K562 (cell line): ENCODE measurements at regions not wholly inside any gene's neighbourhood (a gene's known extent, or its start where the extent isn't known, plus 50 kb on each side); places are given as distances from the start of the nearest gene placed in this dataset.

Source experiments
- ATAC-seq: fragments of 200-7000 bp; cut with Tn5 transposase; 3 replicates; pipeline ENCODE4 v1.9.1; 2020; ENCODE audit warnings: moderate library complexity
- BruUV-seq: library from RNA; stranded (reverse); fragments of 400-500 nt; replicated peaks from 2 replicates; lab custom pipeline; 2021; lab: Mats Ljungman, UMichigan
- CTCF ChIA-PET: fragments of 300-600 bp; formaldehyde crosslinking; extraction: SDS; loops from one replicate; lab custom pipeline; 2021; ENCODE audit warnings: low intra/inter-chr PET ratio; lab: Yijun Ruan, JAX
- POLR2A ChIA-PET: fragments of 300-600, 350-650 bp; sonication (Branson Sonifier 250); formaldehyde crosslinking; extraction: SDS; loops from one replicate; lab custom pipeline; 2021; ENCODE audit warnings: antibody characterized with exemption, inconsistent platforms; lab: Yijun Ruan, JAX
- DNase-seq, 4 experiments: peaks; one replicate each; pipeline versions ENCODE4 v3.0.0 to v3.0.0-alpha.2; 2011 to 2018; ENCODE audit warnings: low spot score in 3 of 4, mixed read lengths in 3 of 4; ENCODE audit errors: extremely low read depth in 1 of 4
- FAIRE-seq: peaks from 2 replicates; lab custom pipeline; 2011; peaks lifted over from hg19 to GRCh38; lab: Jason Lieb, UNC
- H2AFZ ChIP-seq: 2 replicates; pipeline ENCODE4 v1.6.0; 2011; ENCODE audit warnings: low read depth, low read length, control low read depth, inconsistent platforms
- H3K27ac ChIP-seq: fragments of 200-600 bp; 3 replicates; pipeline ENCODE4 v1.8.0; 2011; ENCODE audit warnings: low read depth, mild to moderate bottlenecking, control low read depth, inconsistent platforms, low read length, moderate library complexity, mixed read lengths; ENCODE audit errors: extremely low read depth
- H3K27me3 ChIP-seq, 2 experiments: fragments of 300-600 bp in 1 of 2; 2 replicates in 1 of 2; 3 replicates in 1 of 2; pipeline versions ENCODE4 v1.6.0 to v1.8.0; 2011; ENCODE audit warnings: inconsistent platforms in 2 of 2, low read length in 2 of 2, mild to moderate bottlenecking in 1 of 2, mixed read lengths in 1 of 2, moderate library complexity in 1 of 2; ENCODE audit not compliant: control insufficient read depth in 2 of 2, insufficient read depth in 2 of 2
- H3K36me3 ChIP-seq: fragments of 300-600 bp; 3 replicates; pipeline ENCODE4 v1.8.0; 2011; ENCODE audit warnings: mild to moderate bottlenecking, low read length, inconsistent platforms; ENCODE audit not compliant: control insufficient read depth, insufficient read depth
- H3K4me1 ChIP-seq, 2 experiments: fragments of 200-600 bp in 1 of 2; replicated peaks in 1 of 2; 2 replicates in 1 of 2; 3 replicates in 1 of 2; pipeline versions ENCODE4 v1.5.1 to v1.8.0; 2011; ENCODE audit warnings: inconsistent platforms in 2 of 2, low read length in 2 of 2, mild to moderate bottlenecking in 1 of 2, mixed read lengths in 1 of 2, moderate library complexity in 1 of 2; ENCODE audit not compliant: control insufficient read depth in 2 of 2, insufficient read depth in 2 of 2
- H3K4me2 ChIP-seq: 2 replicates; pipeline ENCODE4 v1.6.1; 2011; ENCODE audit warnings: low read length, control low read depth, inconsistent platforms, mixed read lengths; ENCODE audit not compliant: insufficient read depth
- H3K4me3 ChIP-seq: fragments of 200-600 bp; sonication (generic), shearing (Covaris generic); 2 replicates; pipeline ENCODE4 v1.5.1; 2016; ENCODE audit warnings: control low read depth, inconsistent platforms
- H3K79me2 ChIP-seq: fragments of 200-600 bp; 3 replicates; pipeline ENCODE4 v1.8.0; 2011; ENCODE audit warnings: low read length, inconsistent platforms; ENCODE audit not compliant: control insufficient read depth, insufficient read depth
- H3K9ac ChIP-seq, 2 experiments: 2 replicates each; pipeline versions ENCODE4 v1.6.0 to v1.6.1; 2011; ENCODE audit warnings: low read depth in 2 of 2, low read length in 2 of 2, control low read depth in 1 of 2, inconsistent platforms in 1 of 2, mild to moderate bottlenecking in 1 of 2, mixed read lengths in 1 of 2; ENCODE audit not compliant: insufficient read depth in 1 of 2
- H3K9me1 ChIP-seq: one replicate; pipeline ENCODE4 v1.6.0; 2011; ENCODE audit warnings: inconsistent platforms, mild to moderate bottlenecking, low read length, moderate library complexity; ENCODE audit not compliant: control insufficient read depth, insufficient read depth
- H3K9me3 ChIP-seq: replicated peaks from 2 replicates; pipeline ENCODE4 v1.5.1; 2011; ENCODE audit warnings: low read depth, low read length, inconsistent platforms; ENCODE audit not compliant: control insufficient read depth, insufficient read depth
- H4K20me1 ChIP-seq: replicated peaks from 2 replicates; pipeline ENCODE4 v1.6.1; 2011; ENCODE audit warnings: low read length, inconsistent platforms, mixed read lengths; ENCODE audit not compliant: control insufficient read depth, insufficient read depth
- MEIS2 ChIP-seq: fragments of 450-650 bp; IDR thresholded peaks from 2 replicates; pipeline ENCODE4 v1.6.1; 2014; ENCODE audit warnings: mild to moderate bottlenecking; ENCODE audit not compliant: partially characterized antibody
- PATZ1 ChIP-seq: fragments of 250-450 bp; sonication (Bioruptor Pico); IDR thresholded peaks from 2 replicates; pipeline ENCODE4 v1.5.0; 2020; ENCODE audit warnings: mild to moderate bottlenecking, borderline replicate concordance
- RHOXF2B ChIP-seq: fragments of 250-450 bp; sonication (Bioruptor Pico); conservative IDR thresholded peaks from 2 replicates; pipeline ENCODE4 v1.5.1; 2021
- ZNF143 ChIP-seq: sonication (generic); formaldehyde crosslinking; IDR thresholded peaks from 2 replicates; pipeline ENCODE4 v1.9.0; 2022; ENCODE audit warnings: mild to moderate bottlenecking, missing genetic modification reagents
- WGBS: fragments of 100-300 bp; shearing (Covaris generic); methylation state at CpG from one replicate; pipeline ENCODE4 v1.1.6; 2016; ENCODE audit warnings: low coverage, mixed read lengths; ENCODE audit not compliant: insufficient coverage; ENCODE audit errors: missing lambda C conversion rate; 5-methylcytosine and 5-hydroxymethylcytosine counted together
- in situ Hi-C: fragments of 300-500 bp; cut with MboI; formaldehyde crosslinking; loops from 4 replicates; pipeline ENCODE4 v1.15.0; 2018; ENCODE audit warnings: inconsistent platforms, mixed read lengths
- intact Hi-C: fragments of 100-400 bp; cut with micrococcal nuclease; formaldehyde crosslinking; loops from 2 replicates; pipeline ENCODE4 v1.14.2; 2022
- TF ChIP-seq, protein P1 (sequence below): sonication (generic); formaldehyde crosslinking; IDR thresholded peaks from 2 replicates; pipeline ENCODE4 v1.8.1; 2022; ENCODE audit warnings: missing genetic modification reagents
- TF ChIP-seq, protein P2 (sequence below): IDR thresholded peaks from 2 replicates; pipeline ENCODE4 v1.6.1; 2011; ENCODE audit warnings: borderline replicate concordance, low read depth, mild to moderate bottlenecking, moderate library complexity, low read length; ENCODE audit not compliant: insufficient read depth, poor library complexity, severe bottlenecking
- TF ChIP-seq, protein P3 (sequence below): sonication (generic); formaldehyde crosslinking; IDR thresholded peaks from 2 replicates; pipeline ENCODE4 v1.5.0; 2020; ENCODE audit warnings: missing genetic modification reagents

- TF ChIP-seq MEIS2 (no peak), PATZ1 (CRISPR knock-in tag) (no peak), ZNF143 (no peak), RHOXF2B (CRISPR knock-in tag) (no peak)
- TF ChIP-seq, protein P1, sequence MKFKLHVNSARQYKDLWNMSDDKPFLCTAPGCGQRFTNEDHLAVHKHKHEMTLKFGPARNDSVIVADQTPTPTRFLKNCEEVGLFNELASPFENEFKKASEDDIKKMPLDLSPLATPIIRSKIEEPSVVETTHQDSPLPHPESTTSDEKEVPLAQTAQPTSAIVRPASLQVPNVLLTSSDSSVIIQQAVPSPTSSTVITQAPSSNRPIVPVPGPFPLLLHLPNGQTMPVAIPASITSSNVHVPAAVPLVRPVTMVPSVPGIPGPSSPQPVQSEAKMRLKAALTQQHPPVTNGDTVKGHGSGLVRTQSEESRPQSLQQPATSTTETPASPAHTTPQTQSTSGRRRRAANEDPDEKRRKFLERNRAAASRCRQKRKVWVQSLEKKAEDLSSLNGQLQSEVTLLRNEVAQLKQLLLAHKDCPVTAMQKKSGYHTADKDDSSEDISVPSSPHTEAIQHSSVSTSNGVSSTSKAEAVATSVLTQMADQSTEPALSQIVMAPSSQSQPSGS (CRISPR knock-in tag) = no peak
These were observed 797.0 kb downstream of the GALR1 start (continued) for GRCh38 chr18:78046631-78047030.

DNA sequence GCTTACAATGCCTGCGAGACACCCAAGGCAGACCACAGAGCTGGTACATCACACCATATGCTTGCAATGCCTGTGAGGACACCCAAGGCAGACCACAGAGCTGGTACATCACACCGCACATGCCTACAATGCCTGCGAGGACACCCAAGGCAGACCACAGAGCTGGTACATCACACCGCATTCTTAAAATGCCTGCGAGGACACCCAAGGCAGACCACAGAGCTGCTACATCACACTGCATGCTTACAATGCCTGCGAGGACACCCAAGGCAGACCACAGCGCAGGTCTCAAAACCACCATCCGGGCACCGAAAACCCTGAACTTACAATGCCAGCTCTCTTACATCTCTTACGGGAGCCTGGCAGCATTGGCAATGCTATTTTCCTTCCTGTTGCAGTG is 799.6 kb downstream of the GALR1 start:
- H3K9me3 ChIP-seq = no peaks in the 10 kb centered on the region
- no peak overlapping the region for H3K9ac ChIP-seq
- BruUV-seq = no TSS peak
- no peaks in the 10 kb centered on the region for H3K79me2 ChIP-seq
- no peak overlapping the region for H3K4me3 ChIP-seq
- no peak for DNase-seq
- ATAC-seq = no peak
- no peaks in the 10 kb centered on the region for H3K36me3 ChIP-seq
- no peak overlapping the region for H3K4me2 ChIP-seq
- no peak overlapping the region for H2AFZ ChIP-seq
- TF ChIP-seq, protein P2, sequence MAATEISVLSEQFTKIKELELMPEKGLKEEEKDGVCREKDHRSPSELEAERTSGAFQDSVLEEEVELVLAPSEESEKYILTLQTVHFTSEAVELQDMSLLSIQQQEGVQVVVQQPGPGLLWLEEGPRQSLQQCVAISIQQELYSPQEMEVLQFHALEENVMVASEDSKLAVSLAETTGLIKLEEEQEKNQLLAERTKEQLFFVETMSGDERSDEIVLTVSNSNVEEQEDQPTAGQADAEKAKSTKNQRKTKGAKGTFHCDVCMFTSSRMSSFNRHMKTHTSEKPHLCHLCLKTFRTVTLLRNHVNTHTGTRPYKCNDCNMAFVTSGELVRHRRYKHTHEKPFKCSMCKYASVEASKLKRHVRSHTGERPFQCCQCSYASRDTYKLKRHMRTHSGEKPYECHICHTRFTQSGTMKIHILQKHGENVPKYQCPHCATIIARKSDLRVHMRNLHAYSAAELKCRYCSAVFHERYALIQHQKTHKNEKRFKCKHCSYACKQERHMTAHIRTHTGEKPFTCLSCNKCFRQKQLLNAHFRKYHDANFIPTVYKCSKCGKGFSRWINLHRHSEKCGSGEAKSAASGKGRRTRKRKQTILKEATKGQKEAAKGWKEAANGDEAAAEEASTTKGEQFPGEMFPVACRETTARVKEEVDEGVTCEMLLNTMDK = no peak
- TF ChIP-seq, protein P3, sequence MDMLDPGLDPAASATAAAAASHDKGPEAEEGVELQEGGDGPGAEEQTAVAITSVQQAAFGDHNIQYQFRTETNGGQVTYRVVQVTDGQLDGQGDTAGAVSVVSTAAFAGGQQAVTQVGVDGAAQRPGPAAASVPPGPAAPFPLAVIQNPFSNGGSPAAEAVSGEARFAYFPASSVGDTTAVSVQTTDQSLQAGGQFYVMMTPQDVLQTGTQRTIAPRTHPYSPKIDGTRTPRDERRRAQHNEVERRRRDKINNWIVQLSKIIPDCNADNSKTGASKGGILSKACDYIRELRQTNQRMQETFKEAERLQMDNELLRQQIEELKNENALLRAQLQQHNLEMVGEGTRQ = no peak
- H3K9me1 ChIP-seq = no peaks in the 10 kb centered on the region
- intact Hi-C loops (no loop called here), in situ Hi-C loops (no loop called here)
- H3K27ac ChIP-seq = no peak overlapping the region
- 0% methylated on average over 9 of the region's 10 CpGs for WGBS
- no peaks in the 10 kb centered on the region for H3K4me1 ChIP-seq
- peaks cover 3 to 10% of the 10 kb centered on the region in 2 experiments; a peak in 1 of 5 replicates for H3K27me3 ChIP-seq
- no peaks in the 10 kb centered on the region for H4K20me1 ChIP-seq
- CTCF ChIA-PET = no interaction called here
- no peak for FAIRE-seq
- POLR2A ChIA-PET = interaction anchor here (1.3 kb wide), 1 partner anchor 9 kb away, joined by 3 read pairs; no protein-coding TSS in a partner anchor
